Neural crest cell (in vitro differentiated cells): ENCODE measurements at regions not wholly inside any gene's neighbourhood (a gene's known extent, or its start where the extent isn't known, plus 50 kb on each side); places are given as distances from the start of the nearest gene placed in this dataset.

Experiments used
- DNase-seq: peaks from one replicate; pipeline ENCODE4 v3.0.0; 2021; ENCODE audit warnings: low read depth, mixed read lengths, low spot score
- H3K27ac Mint-ChIP-seq: one replicate; pipeline ENCODE4 v1.8.0; 2021; ENCODE audit warnings: mild to moderate bottlenecking, mixed read lengths; ENCODE audit not compliant: unreplicated experiment
- H3K27me3 Mint-ChIP-seq: 2 replicates; pipeline ENCODE4 v1.8.0; 2021; ENCODE audit warnings: low read depth, mild to moderate bottlenecking, mixed read lengths
- H3K36me3 Mint-ChIP-seq: 2 replicates; pipeline ENCODE4 v1.8.0; 2021; ENCODE audit warnings: low read depth, mild to moderate bottlenecking, mixed read lengths
- H3K4me1 Mint-ChIP-seq: 2 replicates; pipeline ENCODE4 v1.8.0; 2021; ENCODE audit warnings: mixed read lengths
- H3K4me3 Mint-ChIP-seq: one replicate; pipeline ENCODE4 v1.8.0; 2021; ENCODE audit warnings: mild to moderate bottlenecking, mixed read lengths
- H3K9me3 Mint-ChIP-seq: 2 replicates; pipeline ENCODE4 v1.8.0; 2021; ENCODE audit warnings: mixed read lengths
- TF ChIP-seq, protein P1 (sequence below): fragments of 200-600 bp; sonication (generic); conservative IDR thresholded peaks from 2 replicates; pipeline ENCODE4 v1.5.0; 2021; ENCODE audit warnings: antibody characterized with exemption, mild to moderate bottlenecking

DNA sequence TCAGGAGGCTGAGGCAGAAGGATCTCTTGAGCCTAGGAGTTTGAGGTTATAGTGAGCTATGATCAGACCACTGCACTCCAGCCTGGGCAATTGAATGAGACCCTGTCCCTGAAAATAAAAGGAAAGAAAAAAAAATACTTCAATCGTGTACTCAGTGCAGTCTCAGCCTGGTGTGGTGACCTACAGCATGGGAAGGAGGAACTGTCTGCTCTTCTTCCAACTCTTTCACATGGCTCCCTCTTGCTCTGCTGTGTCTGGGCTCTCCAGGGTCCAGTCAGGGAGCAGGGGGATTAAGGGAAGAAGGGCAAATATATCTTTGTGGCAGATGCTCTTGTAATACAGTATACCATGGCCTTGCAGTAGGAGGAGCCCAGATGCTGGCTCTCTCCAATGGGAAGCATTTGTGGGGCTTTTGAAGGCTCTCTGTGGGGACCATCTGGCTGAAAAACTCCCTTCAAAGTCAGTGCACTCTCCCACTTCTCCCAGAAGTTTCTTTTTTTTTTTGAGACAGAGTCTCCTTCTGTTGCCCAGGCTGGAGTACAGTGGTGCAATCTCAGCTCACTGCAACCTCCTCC is 76.6 kb upstream of the TMPO start:
- no peak for DNase-seq
- H3K4me1 Mint-ChIP-seq: peaks cover 9% of the 10 kb centered on the region

DNA sequence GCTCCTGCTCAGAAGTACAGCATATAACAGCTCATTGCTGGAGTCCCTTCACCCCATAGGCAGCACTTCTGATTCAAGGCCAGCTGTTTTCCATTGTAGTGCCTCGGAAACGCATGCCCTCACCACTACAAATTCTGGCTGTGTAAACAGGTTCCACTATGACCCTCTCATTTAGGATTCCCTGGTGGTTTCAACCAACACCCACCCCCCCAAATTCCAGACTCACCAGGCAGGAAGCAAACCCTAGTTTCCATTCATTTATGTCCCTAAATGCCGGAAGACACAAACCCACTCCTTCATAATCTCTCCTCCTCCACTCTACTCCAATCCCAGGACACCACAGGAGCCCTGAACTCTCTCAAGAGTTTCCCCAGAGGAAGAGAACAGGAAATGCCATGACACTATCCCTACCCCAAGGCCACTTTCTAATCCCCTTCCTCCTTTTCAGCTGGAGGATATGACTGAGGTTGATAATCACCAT is 75.9 kb upstream of the TMPO start:
- Mint-ChIP-seq H3K27me3 (no peaks in the 10 kb centered on the region), H3K4me1 (peaks cover 9% of the 10 kb centered on the region), H3K27ac (no peak overlapping the region), H3K36me3 (no peaks in the 10 kb centered on the region), H3K9me3 (peaks cover 10% of the 10 kb centered on the region), H3K4me3 (no peak overlapping the region)
- TF ChIP-seq, protein P1, sequence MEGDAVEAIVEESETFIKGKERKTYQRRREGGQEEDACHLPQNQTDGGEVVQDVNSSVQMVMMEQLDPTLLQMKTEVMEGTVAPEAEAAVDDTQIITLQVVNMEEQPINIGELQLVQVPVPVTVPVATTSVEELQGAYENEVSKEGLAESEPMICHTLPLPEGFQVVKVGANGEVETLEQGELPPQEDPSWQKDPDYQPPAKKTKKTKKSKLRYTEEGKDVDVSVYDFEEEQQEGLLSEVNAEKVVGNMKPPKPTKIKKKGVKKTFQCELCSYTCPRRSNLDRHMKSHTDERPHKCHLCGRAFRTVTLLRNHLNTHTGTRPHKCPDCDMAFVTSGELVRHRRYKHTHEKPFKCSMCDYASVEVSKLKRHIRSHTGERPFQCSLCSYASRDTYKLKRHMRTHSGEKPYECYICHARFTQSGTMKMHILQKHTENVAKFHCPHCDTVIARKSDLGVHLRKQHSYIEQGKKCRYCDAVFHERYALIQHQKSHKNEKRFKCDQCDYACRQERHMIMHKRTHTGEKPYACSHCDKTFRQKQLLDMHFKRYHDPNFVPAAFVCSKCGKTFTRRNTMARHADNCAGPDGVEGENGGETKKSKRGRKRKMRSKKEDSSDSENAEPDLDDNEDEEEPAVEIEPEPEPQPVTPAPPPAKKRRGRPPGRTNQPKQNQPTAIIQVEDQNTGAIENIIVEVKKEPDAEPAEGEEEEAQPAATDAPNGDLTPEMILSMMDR: no peak
- DNase-seq: no peak

More for the DNA sequence above, 76.6 kb upstream of the TMPO start:
- no peak overlapping the region for H3K4me3 Mint-ChIP-seq
- TF ChIP-seq, protein P1: no peak
- no peaks in the 10 kb centered on the region for H3K27me3 Mint-ChIP-seq
- no peak overlapping the region for H3K27ac Mint-ChIP-seq
- H3K36me3 Mint-ChIP-seq: no peaks in the 10 kb centered on the region
- H3K9me3 Mint-ChIP-seq: peaks cover 10% of the 10 kb centered on the region

DNA sequence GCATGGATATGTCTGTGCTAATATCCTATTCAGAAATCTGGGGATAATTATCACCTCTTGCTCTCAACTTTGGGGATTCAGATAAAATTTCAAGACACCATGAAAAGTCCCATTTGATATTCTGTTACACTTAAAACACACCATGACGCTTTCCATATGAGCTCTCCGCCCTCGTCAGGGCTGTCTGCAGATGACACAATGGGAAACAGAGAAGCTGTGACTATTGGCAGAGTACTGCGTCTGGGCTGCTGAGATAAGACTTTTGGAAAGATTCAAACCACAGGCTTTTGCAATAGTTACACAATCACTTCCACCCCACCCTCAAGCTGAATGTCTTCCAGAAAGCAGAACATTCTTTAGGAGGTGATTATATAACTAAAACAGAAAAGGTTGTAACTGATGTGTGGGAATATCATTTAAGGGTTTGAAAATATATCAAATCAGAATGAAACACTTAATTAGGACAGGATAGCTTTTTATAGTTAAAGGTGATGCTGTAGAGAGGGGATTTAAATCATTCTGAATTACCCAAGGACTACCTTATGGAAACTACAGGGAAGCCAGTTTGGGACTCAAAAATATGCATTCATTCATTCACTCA is 75.3 kb upstream of the TMPO start:
- H3K4me1 Mint-ChIP-seq: peaks cover 9% of the 10 kb centered on the region
- no peaks in the 10 kb centered on the region for H3K36me3 Mint-ChIP-seq
- TF ChIP-seq, protein P1: no peak
- no peak overlapping the region for H3K27ac Mint-ChIP-seq
- DNase-seq: no peak
- no peak overlapping the region for H3K4me3 Mint-ChIP-seq
- peaks cover 7% of the 10 kb centered on the region for H3K9me3 Mint-ChIP-seq
- no peaks in the 10 kb centered on the region for H3K27me3 Mint-ChIP-seq

DNA sequence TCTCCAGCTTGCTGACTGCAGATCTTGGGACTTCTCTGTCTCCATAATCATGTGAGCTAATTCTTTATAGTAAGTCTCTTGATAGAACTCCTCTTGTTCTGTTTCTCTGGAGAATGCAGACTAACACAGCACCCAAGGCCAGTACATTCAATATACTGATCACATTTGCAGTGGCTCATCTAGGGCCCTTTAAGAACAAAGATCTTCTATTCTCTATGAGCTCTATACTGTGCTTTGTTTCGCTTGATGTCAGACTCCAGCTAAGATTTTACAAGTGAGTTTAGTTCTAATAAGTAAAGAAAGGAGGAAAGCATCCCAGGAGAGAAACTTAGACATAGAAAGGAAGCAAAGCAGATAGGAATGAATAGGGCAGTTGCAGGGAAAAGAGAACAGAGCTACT is 69.3 kb upstream of the TMPO start:
- no peaks in the 10 kb centered on the region for H3K36me3 Mint-ChIP-seq
- no peaks in the 10 kb centered on the region for H3K27me3 Mint-ChIP-seq
- H3K9me3 Mint-ChIP-seq: no peaks in the 10 kb centered on the region
- no peak for DNase-seq
- peak overlapping the region; percentile 6 for H3K27ac Mint-ChIP-seq
- peak overlapping the region; percentile 7 for H3K4me3 Mint-ChIP-seq
- peaks cover 24% of the 10 kb centered on the region for H3K4me1 Mint-ChIP-seq
- TF ChIP-seq, protein P1: no peak

DNA sequence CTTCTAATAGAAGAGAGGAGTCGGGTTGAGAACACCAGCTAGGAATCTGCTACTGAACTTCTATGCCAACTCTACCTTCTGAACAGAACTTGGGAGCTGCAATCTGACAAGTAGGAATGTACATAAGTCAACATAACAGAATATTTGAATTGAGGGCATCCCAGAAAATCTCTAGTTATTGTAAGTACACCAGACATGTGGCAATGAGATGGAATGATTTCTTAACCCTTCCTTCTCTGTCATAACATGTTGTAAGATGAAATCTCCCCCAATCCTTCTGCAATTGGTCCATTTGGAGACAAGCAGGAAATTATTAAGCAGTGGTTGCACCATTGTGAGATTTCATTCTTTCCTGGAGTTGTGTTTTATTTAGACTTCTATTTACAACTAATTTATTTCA is 68.7 kb upstream of the TMPO start:
- no peak for DNase-seq
- Mint-ChIP-seq H3K27ac (no peak overlapping the region), H3K4me1 (peaks cover 24% of the 10 kb centered on the region), H3K4me3 (no peak overlapping the region), H3K36me3 (no peaks in the 10 kb centered on the region), H3K9me3 (no peaks in the 10 kb centered on the region), H3K27me3 (no peaks in the 10 kb centered on the region)
- TF ChIP-seq, protein P1: no peak
